HEK293T (cell line): ENCODE measurements at regions not wholly inside any gene's neighbourhood (a gene's known extent, or its start where the extent isn't known, plus 50 kb on each side); places are given as distances from the start of the nearest gene placed in this dataset.

Experiments used
- CTCF ChIA-PET: fragments of 350-600 bp; formaldehyde crosslinking; extraction: SDS; loops from one replicate; lab custom pipeline; 2021; ENCODE audit warnings: antibody characterized with exemption, inconsistent platforms; lab: Yijun Ruan, JAX
- POLR2A ChIA-PET: fragments of 350-600 bp; formaldehyde crosslinking; extraction: SDS; loops from one replicate; lab custom pipeline; 2020; ENCODE audit warnings: antibody characterized with exemption, inconsistent platforms; lab: Yijun Ruan, JAX
- DNase-seq: peaks from one replicate; pipeline ENCODE4 v3.0.0; 2012; ENCODE audit warnings: mixed read lengths; ENCODE audit errors: extremely low spot score
- ARNT ChIP-seq: fragments of 450-650 bp; IDR thresholded peaks from 2 replicates; pipeline ENCODE4 v1.6.1; 2017; ENCODE audit warnings: mild to moderate bottlenecking
- BHLHE40 ChIP-seq: fragments of 450-650 bp; IDR thresholded peaks from 2 replicates; pipeline ENCODE4 v1.6.1; 2016; ENCODE audit warnings: mild to moderate bottlenecking, moderate library complexity, borderline replicate concordance
- CTBP1 ChIP-seq: fragments of 450-650 bp; IDR thresholded peaks from 2 replicates; pipeline ENCODE4 v1.6.1; 2016; ENCODE audit warnings: borderline replicate concordance
- ELF4 ChIP-seq: fragments of 450-650 bp; IDR thresholded peaks from 2 replicates; pipeline ENCODE4 v1.6.1; 2017; ENCODE audit warnings: antibody characterized with exemption
- FOXA1 ChIP-seq: fragments of 450-650 bp; IDR thresholded peaks from 2 replicates; pipeline ENCODE4 v1.6.1; 2016; ENCODE audit warnings: mild to moderate bottlenecking
- FOXK2 ChIP-seq: fragments of 450-650 bp; IDR thresholded peaks from 2 replicates; pipeline ENCODE4 v1.6.1; 2016; ENCODE audit warnings: mild to moderate bottlenecking
- FOXM1 ChIP-seq: fragments of 450-650 bp; IDR thresholded peaks from 2 replicates; pipeline ENCODE4 v1.6.1; 2017; ENCODE audit warnings: mild to moderate bottlenecking, borderline replicate concordance
- HDGF ChIP-seq: fragments of 450-650 bp; IDR thresholded peaks from 2 replicates; pipeline ENCODE4 v1.6.1; 2017; ENCODE audit warnings: antibody characterized with exemption, borderline replicate concordance
- L3MBTL2 ChIP-seq: fragments of 450-650 bp; conservative IDR thresholded peaks from 2 replicates; pipeline ENCODE4 v1.6.1; 2016; ENCODE audit warnings: mild to moderate bottlenecking
- LEF1 ChIP-seq: fragments of 450-650 bp; IDR thresholded peaks from 2 replicates; pipeline ENCODE4 v1.6.1; 2017; ENCODE audit warnings: mild to moderate bottlenecking, borderline replicate concordance
- NFRKB ChIP-seq: fragments of 450-650 bp; IDR thresholded peaks from 2 replicates; pipeline ENCODE4 v1.6.1; 2016; ENCODE audit warnings: mild to moderate bottlenecking, moderate library complexity
- PKNOX1 ChIP-seq: fragments of 450-650 bp; IDR thresholded peaks from 2 replicates; pipeline ENCODE4 v1.6.1; 2016
- SP1 ChIP-seq: fragments of 450-650 bp; IDR thresholded peaks from 2 replicates; pipeline ENCODE4 v1.6.1; 2017
- SUZ12 ChIP-seq: fragments of 450-650 bp; IDR thresholded peaks from 2 replicates; pipeline ENCODE4 v1.6.1; 2016; ENCODE audit warnings: mild to moderate bottlenecking
- TARDBP ChIP-seq: fragments of 450-650 bp; IDR thresholded peaks from 2 replicates; pipeline ENCODE4 v1.6.1; 2016
- ZNF384 ChIP-seq: fragments of 450-650 bp; IDR thresholded peaks from 2 replicates; pipeline ENCODE4 v1.6.1; 2016

DNA sequence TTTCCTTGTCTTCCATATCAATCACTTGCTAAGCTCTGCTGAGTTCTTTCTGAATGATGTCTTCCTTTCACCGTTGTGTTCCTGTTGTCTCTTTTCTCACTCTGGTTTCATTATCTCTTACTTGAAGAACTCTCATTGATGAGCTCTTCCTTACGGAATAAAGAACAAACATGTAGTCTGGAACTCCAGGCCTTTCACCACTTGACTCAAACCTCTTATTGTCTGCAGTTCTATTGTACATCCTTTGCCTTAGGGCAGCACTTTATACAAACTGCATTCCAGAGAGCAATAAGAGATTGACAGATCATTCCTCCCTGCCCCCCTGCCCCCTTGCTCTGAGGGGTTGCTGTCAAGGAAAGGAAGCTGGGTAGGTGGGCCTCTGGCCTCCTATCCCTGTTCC lies 517.4 kb downstream of the TMEM135 start:
- ChIA-PET CTCF (no interaction called here), POLR2A (no interaction called here)
- DNase-seq, result no peak
- TF ChIP-seq NFRKB (no peak), FOXA1 (no peak), BHLHE40 (no peak), SUZ12 (no peak), SP1 (no peak), TARDBP (no peak), ARNT (no peak), CTBP1 (no peak), L3MBTL2 (no peak), HDGF (no peak), ELF4 (no peak), FOXM1 (no peak), ZNF384 (no peak), LEF1 (no peak), PKNOX1 (no peak), FOXK2 (no peak)

GRCh38 chr11:87548797-87549196 lies 511.1 kb downstream of the TMEM135 start:
- TF ChIP-seq L3MBTL2, result no peak
- no peak for TF ChIP-seq FOXK2
- TF ChIP-seq FOXA1, result no peak
- no peak for TF ChIP-seq SUZ12
- TF ChIP-seq BHLHE40, result no peak
- no peak for TF ChIP-seq TARDBP
- no peak for TF ChIP-seq HDGF
- no peak for TF ChIP-seq PKNOX1
- TF ChIP-seq NFRKB, result no peak
- ChIA-PET POLR2A (no interaction called here), CTCF (no interaction called here)

GRCh38 chr11:87545858-87546257 lies 508.1 kb downstream of the TMEM135 start:
- ChIA-PET POLR2A (no interaction called here), CTCF (no interaction called here)
- DNase-seq, result no peak
- no peak for TF ChIP-seq BHLHE40
- TF ChIP-seq ZNF384, result no peak
- TF ChIP-seq ARNT, result no peak
- no peak for TF ChIP-seq FOXM1
- no peak for TF ChIP-seq SP1
- TF ChIP-seq TARDBP, result no peak
- TF ChIP-seq SUZ12, result no peak
- TF ChIP-seq NFRKB, result no peak
- TF ChIP-seq FOXK2, result no peak
- no peak for TF ChIP-seq FOXA1
- no peak for TF ChIP-seq HDGF
- no peak for TF ChIP-seq CTBP1
- no peak for TF ChIP-seq ELF4

More at GRCh38 chr11:87548797-87549196, 511.1 kb downstream of the TMEM135 start:
- DNase-seq, result no peak

DNA sequence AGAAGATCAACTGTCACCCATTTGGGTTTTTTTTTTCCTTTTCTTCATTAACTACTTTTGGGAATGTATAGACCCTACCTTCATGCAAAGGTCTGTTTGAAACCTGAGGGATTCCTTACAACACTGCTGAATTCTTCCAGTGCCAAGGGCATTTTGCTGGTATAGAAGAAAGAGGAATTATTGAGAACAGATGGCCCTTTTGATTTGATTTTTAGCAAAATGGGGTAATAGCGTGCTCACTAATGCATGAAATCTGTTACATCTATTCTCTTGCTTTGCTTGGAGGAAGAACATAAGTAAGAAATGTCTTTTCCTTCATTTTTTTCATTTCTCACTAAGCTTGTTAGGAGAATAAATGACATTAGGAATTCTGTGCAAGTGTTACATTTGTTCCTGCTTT lies 501.9 kb downstream of the TMEM135 start:
- DNase-seq, result no peak
- TF ChIP-seq SUZ12 (no peak), L3MBTL2 (no peak), FOXK2 (no peak), NFRKB (no peak), BHLHE40 (no peak), SP1 (no peak), FOXM1 (no peak), PKNOX1 (no peak), ELF4 (no peak), CTBP1 (no peak), TARDBP (no peak), FOXA1 (no peak), HDGF (no peak), LEF1 (no peak), ARNT (no peak), ZNF384 (no peak)
- ChIA-PET CTCF (no interaction called here), POLR2A (no interaction called here)

DNA sequence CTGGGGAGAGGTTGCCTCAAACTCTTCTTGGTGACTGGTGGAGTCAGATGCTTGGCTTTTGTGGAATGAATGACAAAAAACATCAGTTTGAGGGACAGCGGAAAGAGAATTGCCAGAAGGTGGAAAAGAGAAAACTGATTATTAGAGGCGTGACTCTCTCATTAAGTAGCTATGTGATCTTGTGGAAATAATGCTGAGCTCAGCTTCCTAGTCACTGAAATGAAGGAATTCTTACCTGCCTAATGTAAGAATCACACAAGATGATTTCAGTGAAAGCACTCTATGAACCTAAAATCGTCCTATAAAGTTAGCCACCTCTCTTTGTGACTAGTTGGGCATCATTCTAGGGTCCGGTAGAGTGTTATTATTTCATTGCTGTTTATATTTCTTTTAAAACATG lies 498.8 kb downstream of the TMEM135 start:
- no peak for DNase-seq
- TF ChIP-seq LEF1 (no peak), ZNF384 (no peak)
- ChIA-PET CTCF (no interaction called here), POLR2A (no interaction called here)

- ChIA-PET CTCF (no interaction called here), POLR2A (no interaction called here)
- no peak for TF ChIP-seq TARDBP
- no peak for TF ChIP-seq CTBP1
- no peak for TF ChIP-seq NFRKB
- no peak for TF ChIP-seq ZNF384
- TF ChIP-seq FOXK2, result no peak
- no peak for TF ChIP-seq L3MBTL2
- no peak for TF ChIP-seq SP1
- TF ChIP-seq SUZ12, result no peak
- no peak for TF ChIP-seq PKNOX1
- no peak for TF ChIP-seq LEF1
- DNase-seq, result no peak
These were observed 498.3 kb downstream of the TMEM135 start for GRCh38 chr11:87536016-87536415.
